Activated CD4-positive, CD25-positive, alpha-beta regulatory T cell (primary cell): ENCODE measurements at regions not wholly inside any gene's neighbourhood (a gene's known extent, or its start where the extent isn't known, plus 50 kb on each side); places are given as distances from the start of the nearest gene placed in this dataset.
"Not testable (repeated sequence)": the region's sequence is repeated elsewhere in the genome, so short reads cannot be mapped to it uniquely, and the experiment has no call there.

Source experiments
- DNase-seq, 4 experiments: peaks; one replicate each; lab custom pipeline; 2025; lab: John Stamatoyannopoulos, UW

- no peak for DNase-seq
Observed at GRCh38 chr16:72596373-72596772, 424.4 kb upstream of the PMFBP1 start.

GRCh38 chr16:72590151-72590937 is 418.4 kb upstream of the PMFBP1 start:
- DNase-seq: no peak

DNA sequence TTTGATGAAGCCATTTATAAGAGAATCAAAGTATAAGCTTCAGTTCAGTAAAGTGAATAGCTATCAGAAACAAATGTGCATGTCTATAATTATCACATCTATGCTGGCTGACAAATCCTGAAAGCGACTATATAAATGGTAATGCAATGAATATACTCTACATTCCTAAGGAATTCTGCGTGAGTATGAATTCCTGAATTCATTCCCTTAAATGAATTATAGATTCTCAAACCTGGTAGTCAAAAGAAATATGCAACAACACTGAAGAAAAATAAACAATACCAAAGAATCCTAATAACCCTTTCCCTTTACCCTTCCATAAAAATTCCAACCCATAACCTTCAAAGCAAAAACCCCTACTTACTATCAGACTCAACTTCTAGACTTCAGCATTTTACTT is 416.6 kb upstream of the PMFBP1 start:
- DNase-seq: no peak

- not testable (repeated sequence) for DNase-seq
Observed at GRCh38 chr16:72578061-72578460, 406.1 kb upstream of the PMFBP1 start.

DNA sequence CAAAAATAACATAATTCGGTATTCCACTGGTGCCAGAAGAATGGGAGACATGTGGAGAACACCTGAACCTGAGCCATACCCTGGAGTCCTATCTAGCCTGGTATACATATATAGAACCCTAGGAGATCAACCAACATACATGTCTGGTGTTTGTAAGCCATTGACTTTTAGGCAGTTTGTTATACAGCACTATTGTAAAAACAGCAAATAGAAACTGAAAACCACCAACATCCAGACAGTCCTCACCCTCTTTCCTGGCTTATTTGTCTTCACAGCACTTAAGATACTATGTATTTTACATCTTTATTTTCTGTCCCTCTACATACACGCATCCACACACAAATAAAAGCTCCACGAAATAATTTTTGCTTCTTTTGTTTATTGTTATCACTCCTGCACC is 404.2 kb upstream of the PMFBP1 start:
- no peak for DNase-seq

GRCh38 chr16:72569677-72570076 is 397.7 kb upstream of the PMFBP1 start:
- DNase-seq: no peak

GRCh38 chr16:72568502-72568901 is 396.5 kb upstream of the PMFBP1 start:
- no peak for DNase-seq

GRCh38 chr16:72566174-72566573 is 394.2 kb upstream of the PMFBP1 start:
- no peak for DNase-seq

- DNase-seq: no peak
Observed at GRCh38 chr16:72565106-72565505, 393.2 kb upstream of the PMFBP1 start.

GRCh38 chr16:72560617-72561016 is 388.7 kb upstream of the PMFBP1 start:
- no peak for DNase-seq

- no peak for DNase-seq
Observed at GRCh38 chr16:72558501-72558900, 386.5 kb upstream of the PMFBP1 start.

DNA sequence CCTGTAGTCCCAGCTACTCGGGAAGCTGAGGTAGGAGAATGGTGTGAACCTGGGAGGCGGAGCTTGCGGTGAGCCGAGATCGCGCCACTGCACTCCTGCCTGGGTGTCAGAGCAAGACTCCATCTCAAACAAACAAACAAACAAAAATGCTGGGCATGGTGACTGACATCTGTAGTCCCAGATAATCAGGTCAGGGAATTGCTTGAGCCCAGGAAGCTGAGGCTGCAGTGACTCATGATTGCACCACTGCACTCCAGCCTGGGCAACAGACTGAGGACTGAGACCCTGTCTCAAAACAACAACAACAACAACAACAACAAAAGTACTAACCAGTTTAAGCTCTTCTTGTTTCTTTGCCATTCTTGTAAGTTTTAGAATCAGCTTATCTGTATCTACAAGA is 383.0 kb upstream of the PMFBP1 start:
- DNase-seq: no peak

- no peak for DNase-seq
Observed at GRCh38 chr16:72552654-72553053, 380.7 kb upstream of the PMFBP1 start.

DNA sequence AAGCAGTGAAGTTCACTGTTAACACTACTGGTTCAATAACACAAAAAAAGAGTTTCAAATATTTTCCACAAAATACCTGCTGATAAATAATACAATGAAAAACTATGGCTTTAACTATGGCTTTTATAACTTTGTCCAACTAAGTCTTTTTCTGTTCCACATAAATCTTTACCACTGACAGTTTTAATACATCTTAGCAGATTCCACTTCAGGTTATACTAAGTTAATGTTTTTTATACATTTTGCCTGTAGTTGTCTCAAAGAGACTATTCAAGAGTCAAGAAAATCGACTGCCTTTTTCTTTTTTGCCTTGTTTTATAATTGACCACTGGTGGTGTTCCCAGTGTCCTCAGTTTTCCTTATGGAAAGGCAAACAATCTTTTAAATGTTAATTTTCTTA is 379.7 kb upstream of the PMFBP1 start:
- DNase-seq: no peak

GRCh38 chr16:72549878-72550277 is 377.9 kb upstream of the PMFBP1 start:
- DNase-seq: no peak

GRCh38 chr16:72542102-72542501 is 370.1 kb upstream of the PMFBP1 start:
- DNase-seq: no peak

DNA sequence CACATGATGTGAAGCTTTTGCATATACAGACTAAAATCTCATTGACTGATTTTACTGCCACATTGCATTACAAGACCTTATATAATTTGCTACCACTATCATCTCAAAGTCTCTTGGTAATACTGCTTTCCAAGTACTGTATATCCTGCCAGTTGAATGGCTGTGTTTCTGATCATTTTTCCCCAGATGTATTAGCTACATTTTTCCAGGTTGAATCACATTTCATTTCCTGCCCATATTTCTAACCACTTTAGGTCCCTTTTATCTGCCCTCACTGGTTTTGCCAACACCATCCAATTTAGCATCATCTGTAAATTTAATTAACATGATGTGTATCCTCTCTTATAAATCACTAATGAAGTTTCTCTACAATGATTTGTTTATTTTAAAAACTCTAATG is 365.7 kb upstream of the PMFBP1 start:
- no peak for DNase-seq

GRCh38 chr16:72536723-72537435 is 364.9 kb upstream of the PMFBP1 start:
- no peak for DNase-seq

GRCh38 chr16:72532906-72533410 is 361.0 kb upstream of the PMFBP1 start:
- no peak for DNase-seq

DNA sequence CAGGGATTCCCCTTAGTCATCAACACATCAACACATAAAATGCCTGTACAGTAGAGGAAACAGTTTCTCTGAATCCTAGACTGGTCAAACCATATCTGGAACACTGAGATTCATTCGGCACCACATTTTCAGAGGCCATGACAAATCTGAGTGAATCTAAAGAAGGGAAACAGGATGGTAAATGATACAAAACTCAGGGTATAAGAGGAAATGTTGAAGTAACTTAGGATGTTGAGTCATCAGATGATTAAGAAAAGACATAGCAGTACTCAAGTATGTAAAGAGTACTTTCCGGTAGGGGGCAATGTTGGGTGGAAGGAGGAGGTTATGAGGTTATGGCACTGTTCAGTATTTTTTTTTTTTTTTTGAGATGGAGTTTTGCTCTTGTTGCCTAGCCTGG is 358.5 kb upstream of the PMFBP1 start:
- DNase-seq: no peak

GRCh38 chr16:72523087-72523486 is 351.1 kb upstream of the PMFBP1 start:
- no peak for DNase-seq

GRCh38 chr16:72517154-72517553 is 345.2 kb upstream of the PMFBP1 start:
- DNase-seq: no peak

DNA sequence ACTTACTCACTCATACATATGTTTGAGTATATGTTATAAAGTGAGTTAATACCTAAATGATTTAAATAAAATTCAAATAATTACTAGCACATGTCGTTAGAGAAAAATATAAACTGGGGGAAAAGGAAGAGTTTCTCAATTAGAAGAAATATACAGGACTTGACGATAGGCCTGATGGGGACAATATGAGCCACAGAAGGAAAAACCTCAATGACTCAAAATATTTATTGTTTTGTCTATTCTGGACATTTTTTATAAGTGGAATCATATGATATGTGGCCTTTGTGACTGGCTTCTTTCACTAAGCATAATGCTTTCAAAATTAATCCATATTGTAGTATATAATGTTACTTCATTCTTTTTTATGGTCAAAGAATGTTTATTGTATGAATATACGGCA is 339.2 kb upstream of the PMFBP1 start:
- no peak for DNase-seq
